Endothelial cell of umbilical vein (primary cell): ENCODE measurements at regions not wholly inside any gene's neighbourhood (a gene's known extent, or its start where the extent isn't known, plus 50 kb on each side); places are given as distances from the start of the nearest gene placed in this dataset.

Experiments
- BruUV-seq: library from RNA; stranded (reverse); fragments of 400-500 nt; replicated peaks from 2 replicates; lab custom pipeline; 2021; lab: Mats Ljungman, UMichigan
- CTCF ChIA-PET: fragments of 300-600, 350-600 bp; sonication (Branson Sonifier 250); formaldehyde crosslinking; loops from one replicate; lab custom pipeline; 2021; ENCODE audit warnings: antibody characterized with exemption, inconsistent platforms; lab: Charles Lee
- POLR2A ChIA-PET: fragments of 300-600, 350-600 bp; sonication (Branson Sonifier 250); formaldehyde crosslinking; loops from one replicate; lab custom pipeline; 2021; ENCODE audit warnings: antibody characterized with exemption, inconsistent platforms; lab: Charles Lee
- DNase-seq: peaks from one replicate; pipeline ENCODE4 v3.0.0-alpha.2; 2011; ENCODE audit warnings: low read depth, low spot score
- FAIRE-seq: peaks from 2 replicates; lab custom pipeline; 2011; peaks lifted over from hg19 to GRCh38; lab: Jason Lieb, UNC
- H2AFZ ChIP-seq: 2 replicates; pipeline ENCODE4 v1.6.0; 2012; ENCODE audit warnings: low read depth, low read length, control low read depth, inconsistent platforms
- H3K27ac ChIP-seq: 2 replicates; pipeline ENCODE4 v1.5.1; 2011; ENCODE audit warnings: low read depth, mild to moderate bottlenecking, control low read depth, low read length, moderate library complexity; ENCODE audit not compliant: insufficient read depth
- H3K27me3 ChIP-seq, 2 experiments: 2 replicates each; pipeline versions ENCODE4 v1.6.0 to v1.6.1; 2011; ENCODE audit warnings: low read length in 2 of 2, mixed read lengths in 1 of 2; ENCODE audit not compliant: control insufficient read depth in 2 of 2, insufficient read depth in 2 of 2
- H3K36me3 ChIP-seq, 2 experiments: 2 replicates in 1 of 2; 3 replicates in 1 of 2; pipeline ENCODE4 v1.5.1; 2011; ENCODE audit warnings: low read length in 2 of 2, mild to moderate bottlenecking in 1 of 2, moderate library complexity in 1 of 2; ENCODE audit not compliant: control insufficient read depth in 2 of 2, insufficient read depth in 2 of 2; ENCODE audit errors: extremely low read depth in 1 of 2
- H3K4me1 ChIP-seq: 3 replicates; pipeline ENCODE4 v1.5.1; 2011; ENCODE audit warnings: mild to moderate bottlenecking, low read length; ENCODE audit not compliant: control insufficient read depth, insufficient read depth; ENCODE audit errors: extremely low read depth
- H3K4me2 ChIP-seq: 2 replicates; pipeline ENCODE4 v1.6.1; 2011; ENCODE audit warnings: low read length, control low read depth, mixed read lengths; ENCODE audit not compliant: insufficient read depth
- H3K4me3 ChIP-seq, 3 experiments: fragments of 200-600 bp in 1 of 3; sonication (generic), shearing (Covaris generic) in 1 of 3; replicated peaks in 1 of 3; 2 replicates each; pipeline ENCODE4 v1.5.1; 2011 to 2016; ENCODE audit warnings: control low read depth in 3 of 3, low read length in 3 of 3, mild to moderate bottlenecking in 2 of 3, inconsistent platforms in 1 of 3, low read depth in 1 of 3, moderate library complexity in 1 of 3; ENCODE audit not compliant: insufficient read depth in 1 of 3
- H3K79me2 ChIP-seq: 2 replicates; pipeline ENCODE4 v1.6.0; 2012; ENCODE audit warnings: low read length, inconsistent platforms; ENCODE audit not compliant: control insufficient read depth, insufficient read depth
- H3K9ac ChIP-seq: replicated peaks from 2 replicates; pipeline ENCODE3; 2011; ENCODE audit warnings: low read length, control low read depth; ENCODE audit not compliant: insufficient read depth; ENCODE audit errors: extremely low read depth
- H3K9me1 ChIP-seq: replicated peaks from 3 replicates; pipeline ENCODE4 v1.6.0; 2011; ENCODE audit warnings: mild to moderate bottlenecking, low read length; ENCODE audit not compliant: control insufficient read depth, insufficient read depth; ENCODE audit errors: extremely low read depth
- H3K9me3 ChIP-seq: replicated peaks from 2 replicates; pipeline ENCODE4 v1.5.1; 2012; ENCODE audit warnings: low read length, inconsistent platforms; ENCODE audit not compliant: control insufficient read depth, insufficient read depth
- H4K20me1 ChIP-seq: replicated peaks from 2 replicates; pipeline ENCODE3; 2011; ENCODE audit warnings: mild to moderate bottlenecking, low read length; ENCODE audit not compliant: control insufficient read depth, insufficient read depth; ENCODE audit errors: extremely low read depth
- EZH2 ChIP-seq: IDR thresholded peaks from 2 replicates; pipeline ENCODE4 v1.6.1; 2012; ENCODE audit warnings: borderline replicate concordance, low read depth, mild to moderate bottlenecking, moderate library complexity, low read length, inconsistent platforms; ENCODE audit not compliant: severe bottlenecking
- FOS ChIP-seq: IDR thresholded peaks from 2 replicates; pipeline ENCODE4 v1.6.1; 2011; ENCODE audit warnings: mild to moderate bottlenecking, low read length, moderate library complexity, borderline replicate concordance; ENCODE audit not compliant: insufficient read depth
- GATA2 ChIP-seq: IDR thresholded peaks from 2 replicates; pipeline ENCODE4 v1.7.0; 2011; ENCODE audit warnings: low read depth, mild to moderate bottlenecking, moderate library complexity, mixed read lengths, low read length; ENCODE audit not compliant: insufficient read length, insufficient read depth
- JUN ChIP-seq: IDR thresholded peaks from 2 replicates; pipeline ENCODE4 v1.6.1; 2011; ENCODE audit warnings: borderline replicate concordance, low read depth; ENCODE audit not compliant: insufficient read length, insufficient read depth
- POLR2AphosphoS5 ChIP-seq: IDR thresholded peaks from 2 replicates; pipeline ENCODE4 v1.6.1; 2012; ENCODE audit warnings: low read depth, mild to moderate bottlenecking, control low read depth, low read length, moderate library complexity; ENCODE audit not compliant: insufficient read depth
- dilution Hi-C: fragments of 300-500 bp; cut with MboI; formaldehyde crosslinking; loops from one replicate; pipeline ENCODE4 v1.15.0; 2019; ENCODE audit warnings: low sequenced_read_pairs; ENCODE audit not compliant: extremely low pct_ligation_motif_present
- intact Hi-C: fragments of 100-400 bp; cut with micrococcal nuclease; formaldehyde crosslinking; loops from one replicate; pipeline ENCODE4 v1.10.0; 2022
- TF ChIP-seq, protein P1 (sequence below), 2 donors: IDR thresholded peaks; 1 replicate in 1 of 2; 2 replicates in 1 of 2; pipeline ENCODE4 v1.5.1; 2011; ENCODE audit warnings: low read length in 2 of 2, mild to moderate bottlenecking in 2 of 2, moderate library complexity in 2 of 2, control low read depth in 1 of 2, inconsistent platforms in 1 of 2, low read depth in 1 of 2; ENCODE audit not compliant: insufficient read depth in 1 of 2; ENCODE audit errors: extremely low read depth in 1 of 2
- TF ChIP-seq, protein P2 (sequence below): IDR thresholded peaks from 2 replicates; pipeline ENCODE4 v1.6.1; 2011; ENCODE audit not compliant: insufficient read depth, insufficient read length

- no peak for FAIRE-seq
- CTCF ChIA-PET, result interaction anchor here (0.7 to 1.0 kb wide), 2 partner anchors 219 to 238 kb away, joined by 3 read pairs; no protein-coding TSS in a partner anchor
- intact Hi-C loops, result no loop called here
- POLR2A ChIA-PET, result no interaction called here
- Histone ChIP-seq H3K27me3 (no peaks in the 10 kb centered on the region), H3K9me1 (no peaks in the 10 kb centered on the region), H3K4me1 (no peaks in the 10 kb centered on the region), H3K36me3 (no peaks in the 10 kb centered on the region), H3K27ac (no peak overlapping the region), H3K4me3 (no peak overlapping the region), H3K9ac (no peak overlapping the region), H3K79me2 (no peaks in the 10 kb centered on the region), H2AFZ (no peak overlapping the region), H3K4me2 (no peak overlapping the region), H3K9me3 (no peaks in the 10 kb centered on the region), H4K20me1 (no peaks in the 10 kb centered on the region)
- dilution Hi-C loops, result no loop called here
- peak; percentile 22 for TF ChIP-seq FOS
- TF ChIP-seq POLR2AphosphoS5, result no peak
- no TSS peak for BruUV-seq
- DNase-seq, result no peak
These were observed 189.9 kb downstream of the ZC3H11B start for GRCh38 chr1:219422811-219423598.

DNA sequence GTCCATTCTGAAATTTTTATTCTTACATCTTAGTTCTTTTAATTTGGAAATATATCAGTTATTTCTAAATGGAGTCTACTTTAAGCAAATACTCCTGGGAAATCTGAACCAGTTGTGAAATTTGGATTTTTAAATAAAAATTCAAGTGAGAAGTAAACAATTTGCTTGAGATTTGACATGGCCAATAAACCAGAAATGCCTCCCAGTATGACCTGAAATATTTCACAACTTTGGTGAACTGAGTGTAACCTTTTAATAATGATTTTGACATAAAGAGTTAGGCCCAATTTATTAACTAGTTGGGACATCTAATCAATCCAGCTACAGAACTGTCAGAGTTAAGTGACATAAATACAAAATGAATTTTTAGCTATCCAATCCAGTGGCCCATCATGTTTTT, 192.0 kb downstream of the ZC3H11B start:
- TF ChIP-seq GATA2 (no peak), POLR2AphosphoS5 (no peak), JUN (no peak), FOS (no peak), EZH2 (no peak)
- TF ChIP-seq, protein P1, sequence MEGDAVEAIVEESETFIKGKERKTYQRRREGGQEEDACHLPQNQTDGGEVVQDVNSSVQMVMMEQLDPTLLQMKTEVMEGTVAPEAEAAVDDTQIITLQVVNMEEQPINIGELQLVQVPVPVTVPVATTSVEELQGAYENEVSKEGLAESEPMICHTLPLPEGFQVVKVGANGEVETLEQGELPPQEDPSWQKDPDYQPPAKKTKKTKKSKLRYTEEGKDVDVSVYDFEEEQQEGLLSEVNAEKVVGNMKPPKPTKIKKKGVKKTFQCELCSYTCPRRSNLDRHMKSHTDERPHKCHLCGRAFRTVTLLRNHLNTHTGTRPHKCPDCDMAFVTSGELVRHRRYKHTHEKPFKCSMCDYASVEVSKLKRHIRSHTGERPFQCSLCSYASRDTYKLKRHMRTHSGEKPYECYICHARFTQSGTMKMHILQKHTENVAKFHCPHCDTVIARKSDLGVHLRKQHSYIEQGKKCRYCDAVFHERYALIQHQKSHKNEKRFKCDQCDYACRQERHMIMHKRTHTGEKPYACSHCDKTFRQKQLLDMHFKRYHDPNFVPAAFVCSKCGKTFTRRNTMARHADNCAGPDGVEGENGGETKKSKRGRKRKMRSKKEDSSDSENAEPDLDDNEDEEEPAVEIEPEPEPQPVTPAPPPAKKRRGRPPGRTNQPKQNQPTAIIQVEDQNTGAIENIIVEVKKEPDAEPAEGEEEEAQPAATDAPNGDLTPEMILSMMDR (IDR thresholded peaks at IDR 0.05; ENCODE audit: extremely low read depth in 1 of 2, insufficient read depth in 1 of 2, low read depth in 1 of 2, low read length in 2 of 2), result no peak
- TF ChIP-seq, protein P2, sequence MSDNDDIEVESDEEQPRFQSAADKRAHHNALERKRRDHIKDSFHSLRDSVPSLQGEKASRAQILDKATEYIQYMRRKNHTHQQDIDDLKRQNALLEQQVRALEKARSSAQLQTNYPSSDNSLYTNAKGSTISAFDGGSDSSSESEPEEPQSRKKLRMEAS, result no peak
- Histone ChIP-seq H3K9me3 (no peaks in the 10 kb centered on the region), H3K9ac (no peak overlapping the region), H3K4me2 (no peak overlapping the region), H3K4me1 (no peaks in the 10 kb centered on the region), H3K79me2 (no peaks in the 10 kb centered on the region), H4K20me1 (no peaks in the 10 kb centered on the region), H3K36me3 (no peaks in the 10 kb centered on the region), H3K4me3 (no peak overlapping the region), H3K9me1 (no peaks in the 10 kb centered on the region), H2AFZ (no peak overlapping the region), H3K27ac (no peak overlapping the region), H3K27me3 (no peaks in the 10 kb centered on the region)
- intact Hi-C loops (no loop called here), dilution Hi-C loops (no loop called here)
- CTCF ChIA-PET, result no interaction called here
- FAIRE-seq, result no peak
- no TSS peak for BruUV-seq
- POLR2A ChIA-PET, result no interaction called here
- DNase-seq, result no peak
